Cerebellar nuclear complex (tissue), 1 donor: ENCODE measurements at regions not wholly inside any gene's neighbourhood (a gene's known extent, or its start where the extent isn't known, plus 50 kb on each side); places are given as distances from the start of the nearest gene placed in this dataset.

Experiments used
- DNase-seq, 2 experiments: peaks; one replicate each; lab custom pipeline; 2025; lab: John Stamatoyannopoulos, UW

GRCh38 chr11:106216281-106216680, 138.8 kb downstream of the AASDHPPT start:
- DNase-seq, result no peak

GRCh38 chr11:106217456-106217855, 140.0 kb downstream of the AASDHPPT start:
- no peak for DNase-seq

- no peak for DNase-seq
These were observed 140.6 kb downstream of the AASDHPPT start for GRCh38 chr11:106218106-106218505.

- no peak for DNase-seq
These were observed 145.2 kb downstream of the AASDHPPT start for GRCh38 chr11:106222626-106223025.

GRCh38 chr11:106224172-106224571, 146.7 kb downstream of the AASDHPPT start:
- no peak for DNase-seq

DNA sequence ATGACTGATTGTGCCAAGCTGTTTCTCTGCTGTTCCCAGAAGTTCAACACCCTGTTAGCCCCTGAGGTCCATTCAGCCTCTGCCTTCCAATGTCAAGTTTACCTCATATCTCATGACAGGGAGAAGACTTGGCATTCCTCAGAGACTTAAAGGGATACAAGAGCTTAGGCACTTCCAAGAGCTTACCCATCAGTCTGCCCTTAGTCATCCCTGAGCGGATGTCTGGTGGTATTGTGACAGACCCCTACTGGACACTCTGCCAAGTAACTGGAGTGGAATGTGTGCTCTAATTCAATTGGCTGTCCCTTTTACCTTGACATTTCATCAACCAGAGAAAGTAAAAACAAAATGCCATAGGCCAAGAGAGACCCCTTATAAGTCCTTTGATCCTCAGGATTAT, 151.5 kb downstream of the AASDHPPT start:
- no peak for DNase-seq

DNA sequence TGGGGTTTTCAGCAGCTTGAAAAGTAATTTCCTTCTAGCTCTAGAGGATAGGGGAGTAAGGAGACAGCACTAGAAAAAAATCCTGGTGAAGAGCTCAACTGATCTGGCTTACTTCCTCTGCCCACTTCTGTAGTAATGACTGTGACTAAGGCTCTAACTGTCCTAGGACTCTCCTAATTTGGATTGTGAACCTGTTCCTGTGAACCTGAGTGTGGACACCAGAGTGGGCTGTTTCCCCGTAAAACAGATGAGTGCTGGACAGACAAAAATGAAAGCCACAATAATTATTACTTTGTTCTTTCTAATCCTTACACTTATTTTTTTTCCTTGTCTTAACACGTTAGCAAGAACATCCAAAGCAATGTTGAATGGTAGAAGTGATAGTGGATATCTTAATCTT, 154.1 kb downstream of the AASDHPPT start:
- no peak for DNase-seq

DNA sequence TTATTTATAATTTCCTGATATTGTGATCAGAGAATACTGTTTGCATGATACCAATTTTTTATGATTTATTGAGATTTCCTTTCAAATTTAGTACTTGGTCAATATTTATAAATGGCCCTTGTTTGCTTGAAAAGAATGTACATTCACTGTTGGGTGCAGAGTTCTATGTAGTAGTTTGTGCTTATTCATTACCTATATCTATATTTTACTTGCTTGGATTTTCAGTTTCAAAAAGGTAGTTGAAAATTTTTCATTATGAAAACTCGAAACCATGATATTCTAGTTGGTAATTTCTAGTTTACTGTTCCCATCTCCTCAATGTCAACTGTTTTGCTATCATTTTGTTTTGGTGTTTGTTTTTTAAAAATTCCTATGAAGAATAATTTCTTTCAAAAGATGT, 155.7 kb downstream of the AASDHPPT start:
- DNase-seq, result no peak

GRCh38 chr11:106234794-106235193, 157.3 kb downstream of the AASDHPPT start:
- DNase-seq, result no peak

DNA sequence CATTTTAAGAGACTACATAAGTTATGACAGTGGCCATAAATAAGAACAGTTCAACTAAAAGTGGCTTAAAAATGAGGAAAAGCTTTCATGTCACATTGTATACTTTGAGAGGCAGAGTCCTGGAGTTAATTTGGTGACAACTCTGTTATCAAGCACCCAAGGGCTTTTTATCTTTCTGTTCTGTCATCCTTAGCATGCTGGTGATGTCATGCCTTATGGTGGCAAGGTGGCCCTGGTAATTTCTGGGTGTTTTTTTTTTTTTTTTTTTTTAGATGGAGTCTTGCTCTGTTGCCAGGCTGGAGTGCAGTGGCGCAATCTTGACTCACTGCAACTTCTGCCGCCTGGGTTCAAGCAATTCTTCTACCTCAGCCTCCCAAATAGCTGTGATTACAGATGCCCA, 158.8 kb downstream of the AASDHPPT start:
- no peak for DNase-seq

DNA sequence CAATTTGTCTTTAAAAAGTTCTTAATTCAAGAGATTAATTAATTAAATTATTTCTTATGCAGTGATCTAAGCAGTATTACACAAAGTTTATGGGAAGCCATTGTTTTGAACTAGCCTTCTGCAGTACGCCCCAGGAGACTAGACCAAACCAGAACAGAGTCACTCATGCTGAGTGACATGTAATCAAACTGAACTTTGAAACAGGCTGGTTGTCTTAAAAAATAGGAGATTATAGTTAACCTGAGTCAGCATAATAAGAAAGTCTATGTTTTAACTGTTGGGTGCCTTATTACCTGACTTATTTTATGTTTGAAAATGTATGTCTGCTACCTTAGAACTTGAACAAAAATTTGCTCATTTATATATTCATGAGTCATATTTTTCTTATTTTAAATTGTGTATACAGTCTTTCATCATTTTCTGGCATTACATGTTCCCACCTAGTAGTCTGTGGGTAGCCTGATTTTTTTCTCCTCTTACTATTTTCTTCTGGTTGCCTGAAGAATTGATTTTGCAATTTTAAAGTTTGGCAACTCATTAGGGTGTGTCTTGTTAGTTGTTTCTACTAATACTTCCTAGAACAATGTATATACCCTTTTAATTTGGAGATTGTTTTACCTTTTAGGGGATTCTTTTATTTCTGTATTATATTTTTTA, 161.4 kb downstream of the AASDHPPT start:
- DNase-seq, result no peak

DNA sequence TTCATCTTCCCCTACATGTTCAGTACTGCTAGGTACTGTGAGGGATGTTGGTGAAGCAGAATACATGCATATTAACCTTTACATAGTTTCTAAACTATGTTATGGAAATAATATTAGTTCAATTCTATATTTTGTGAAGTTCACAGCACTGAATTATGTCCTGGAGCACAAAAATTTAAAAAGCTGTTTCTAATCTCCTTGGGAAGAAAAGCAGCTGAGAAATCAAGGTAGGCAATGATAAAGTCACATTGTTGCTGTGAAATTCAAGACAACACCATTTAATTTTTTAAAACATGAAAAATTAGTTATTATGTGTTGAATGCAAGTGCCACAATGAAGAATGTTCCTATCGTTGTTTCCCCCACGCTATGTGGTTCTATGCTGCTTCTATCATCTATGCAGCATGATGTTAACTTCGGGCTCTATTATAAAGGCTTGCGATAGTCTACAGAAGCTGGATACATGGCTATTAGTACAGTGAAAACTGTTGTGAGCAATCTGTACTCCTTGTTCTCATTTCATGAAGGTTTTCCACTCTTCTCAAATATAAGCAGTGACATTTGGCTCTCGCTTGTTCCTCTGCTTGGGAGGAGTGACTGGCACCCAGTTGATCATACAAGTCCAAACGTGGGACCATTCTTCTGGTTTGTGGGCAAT, 164.3 kb downstream of the AASDHPPT start:
- DNase-seq, result no peak

GRCh38 chr11:106242718-106243415, 165.4 kb downstream of the AASDHPPT start:
- no peak for DNase-seq

- DNase-seq, result no peak
These were observed 169.0 kb downstream of the AASDHPPT start for GRCh38 chr11:106246495-106246894.

GRCh38 chr11:106249617-106250239, 172.3 kb downstream of the AASDHPPT start:
- no peak for DNase-seq

DNA sequence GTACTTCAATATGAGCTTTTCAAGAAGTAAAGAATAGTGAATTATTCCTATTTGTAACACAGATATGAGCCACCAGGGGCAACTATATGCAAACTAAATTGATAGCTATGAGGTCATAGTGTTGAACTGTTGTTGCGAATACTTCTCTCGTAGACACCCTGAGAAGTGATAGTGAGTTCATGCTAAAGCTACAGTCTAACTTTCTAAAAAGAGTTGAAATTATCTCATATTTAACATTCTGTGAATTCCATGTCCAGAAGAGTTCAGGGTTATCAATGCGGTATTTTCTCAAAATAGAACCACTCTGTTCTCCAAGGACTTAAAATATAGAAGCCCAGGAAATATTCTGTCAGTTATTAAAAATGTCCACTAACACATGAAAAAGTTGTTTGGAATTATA, 185.4 kb downstream of the AASDHPPT start:
- DNase-seq, result no peak

DNA sequence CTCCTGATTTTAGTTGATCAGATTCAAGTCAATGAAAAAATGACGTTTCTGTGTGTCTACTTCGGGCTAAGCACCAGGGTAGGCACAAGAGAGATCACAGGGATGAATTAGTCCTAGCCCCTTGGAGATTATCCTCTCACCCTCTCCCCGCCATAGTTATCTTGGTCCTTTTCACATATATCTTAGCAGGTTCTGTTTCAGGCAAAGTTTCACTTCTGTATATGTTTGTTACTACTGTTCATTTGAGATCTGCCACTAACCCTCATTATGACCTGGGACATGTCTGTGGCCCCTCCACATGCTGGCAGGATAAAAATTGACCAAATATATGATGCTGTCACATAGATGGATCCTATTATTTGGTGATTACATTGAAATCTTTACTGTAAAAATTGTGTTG, 186.1 kb downstream of the AASDHPPT start:
- DNase-seq, result no peak

DNA sequence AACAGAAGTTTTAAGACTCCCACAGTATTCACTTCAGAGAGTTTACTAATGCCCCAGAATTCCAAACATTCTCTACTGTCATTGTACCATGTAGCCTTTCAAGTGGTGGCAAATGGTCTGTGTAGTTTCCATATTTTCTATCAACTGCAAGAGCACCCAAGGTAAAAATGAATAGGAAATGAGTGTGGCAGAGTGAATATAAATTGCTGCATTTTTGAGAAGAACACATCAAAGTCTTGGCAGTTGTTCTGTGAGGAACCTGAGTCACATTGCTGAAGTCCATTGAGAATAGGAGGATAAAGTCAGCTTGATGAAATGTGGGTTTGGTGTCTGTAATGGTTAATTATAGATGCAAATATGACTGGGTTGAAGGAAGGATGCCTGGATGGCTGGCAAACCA, 193.6 kb downstream of the AASDHPPT start:
- no peak for DNase-seq

DNA sequence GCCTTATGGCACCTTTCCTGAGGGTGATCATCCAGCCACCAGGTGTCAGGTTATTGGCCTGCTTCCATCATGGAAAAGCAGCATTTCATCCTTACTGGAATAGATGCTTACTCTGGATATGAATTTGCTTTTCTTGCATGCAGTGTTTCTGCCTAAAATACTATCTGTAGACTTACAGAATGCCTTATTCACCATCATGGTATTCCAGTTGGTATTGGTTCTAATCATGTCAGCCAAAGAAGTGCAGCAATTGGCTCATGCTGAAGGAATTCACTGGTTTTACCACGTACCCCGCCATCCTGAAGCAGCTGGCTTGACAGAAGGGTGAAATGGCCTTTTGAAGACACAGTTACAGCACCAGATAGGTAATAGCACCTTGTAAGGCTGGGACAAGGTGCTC, 194.2 kb downstream of the AASDHPPT start:
- no peak for DNase-seq

- DNase-seq, result no peak
These were observed 197.7 kb downstream of the AASDHPPT start for GRCh38 chr11:106275151-106275550.

GRCh38 chr11:106276126-106276525, 198.7 kb downstream of the AASDHPPT start:
- DNase-seq, result no peak

- no peak for DNase-seq
These were observed 199.5 kb downstream of the AASDHPPT start for GRCh38 chr11:106276859-106277436.
